A549 (cell line): ENCODE measurements at regions not wholly inside any gene's neighbourhood (a gene's known extent, or its start where the extent isn't known, plus 50 kb on each side); places are given as distances from the start of the nearest gene placed in this dataset.
A peak's percentile ranks its signal among the peaks of the same experiment; 100 is the strongest.

Experiments used
- ATAC-seq, 2 experiments: fragments of 200-7000 bp in 1 of 2; fragments of >200 bp in 1 of 2; cut with Nextera tagmentation in 1 of 2; cut with Tn5 transposase in 1 of 2; 3 replicates each; pipeline versions ENCODE4 v1.8.0 to v1.9.1; 2018 to 2020; ENCODE audit warnings: mild to moderate bottlenecking in 1 of 2, moderate library complexity in 1 of 2
- CTCF ChIA-PET: fragments of 300-600 bp; sonication (Branson Sonifier 250); formaldehyde crosslinking; extraction: SDS; loops from one replicate; lab custom pipeline; 2021; ENCODE audit warnings: antibody characterized with exemption, inconsistent platforms; lab: Yijun Ruan, JAX
- POLR2A ChIA-PET: fragments of 350-600 bp; formaldehyde crosslinking; extraction: SDS; loops from one replicate; lab custom pipeline; 2021; ENCODE audit warnings: antibody characterized with exemption, inconsistent platforms; lab: Yijun Ruan, JAX
- DNase-seq, 2 experiments: peaks; one replicate each; pipeline versions ENCODE4 v3.0.0 to v3.0.0-alpha.2; 2011 to 2016; ENCODE audit warnings: low read depth in 1 of 2, low spot score in 1 of 2
- FAIRE-seq: peaks from 2 replicates; lab custom pipeline; 2011; peaks lifted over from hg19 to GRCh38; lab: Jason Lieb, UNC
- H3K27ac ChIP-seq, 2 experiments: fragments of >200 bp; sonication (Bioruptor Twin); formaldehyde crosslinking; 3 replicates each; pipeline ENCODE4 v1.5.1; 2016 to 2017
- H3K4me1 ChIP-seq: fragments of >200 bp; sonication (Bioruptor Twin); formaldehyde crosslinking; 3 replicates; pipeline ENCODE4 v1.6.1; 2016
- H3K4me2 ChIP-seq: fragments of >200 bp; sonication (Bioruptor Twin); formaldehyde crosslinking; 3 replicates; pipeline ENCODE4 v1.6.1; 2016
- H3K4me3 ChIP-seq: fragments of >200 bp; sonication (Bioruptor Twin); formaldehyde crosslinking; 3 replicates; pipeline ENCODE4 v1.5.1; 2016
- H3K9me3 ChIP-seq: fragments of >200 bp; sonication (Bioruptor Twin); formaldehyde crosslinking; 3 replicates; pipeline ENCODE4 v1.6.1; 2016
- BHLHE40 ChIP-seq: IDR thresholded peaks from 2 replicates; pipeline ENCODE4 v1.6.1; 2012; ENCODE audit warnings: low read depth, low read length, inconsistent platforms
- CBX2 ChIP-seq: fragments of 200-600 bp; sonication (generic); IDR thresholded peaks from 2 replicates; pipeline ENCODE4 v1.6.1; 2016; ENCODE audit warnings: low read depth, mild to moderate bottlenecking, borderline replicate concordance
- CBX8 ChIP-seq: fragments of 200-600 bp; sonication (generic); IDR thresholded peaks from 2 replicates; pipeline ENCODE4 v1.6.1; 2016
- CHD2 ChIP-seq: fragments of 150-350 bp; IDR thresholded peaks from 2 replicates; pipeline ENCODE4 v1.6.1; 2014; ENCODE audit warnings: low read length; ENCODE audit not compliant: partially characterized antibody
- ESRRA ChIP-seq: fragments of 150-350 bp; IDR thresholded peaks from 2 replicates; pipeline ENCODE4 v1.6.1; 2014; ENCODE audit warnings: mild to moderate bottlenecking, low read length, borderline replicate concordance
- FOSB ChIP-seq: fragments of 250-450 bp; sonication (Bioruptor Pico); IDR thresholded peaks from 2 replicates; pipeline ENCODE4 v1.5.0; 2020; ENCODE audit warnings: mild to moderate bottlenecking, moderate library complexity
- FOXS1 ChIP-seq: fragments of 250-450 bp; sonication (Bioruptor Pico); IDR thresholded peaks from 2 replicates; pipeline ENCODE4 v1.5.0; 2020; ENCODE audit warnings: mild to moderate bottlenecking, moderate library complexity
- GATA3 ChIP-seq: IDR thresholded peaks from 2 replicates; pipeline ENCODE4 v1.6.1; 2012; ENCODE audit warnings: borderline replicate concordance
- HDAC2 ChIP-seq: fragments of 200-600 bp; sonication (generic); IDR thresholded peaks from 2 replicates; pipeline ENCODE4 v1.6.1; 2016
- HEYL ChIP-seq: fragments of 250-450 bp; sonication (Bioruptor Pico); IDR thresholded peaks from 2 replicates; pipeline ENCODE4 v1.8.0; 2021; ENCODE audit warnings: mild to moderate bottlenecking, moderate library complexity
- HOXB5 ChIP-seq: fragments of 250-450 bp; sonication (Bioruptor Pico); IDR thresholded peaks from 2 replicates; pipeline ENCODE4 v1.5.0; 2020; ENCODE audit warnings: mild to moderate bottlenecking, moderate library complexity
- JUNB ChIP-seq: fragments of >200 bp; sonication (Bioruptor Twin); formaldehyde crosslinking; IDR thresholded peaks from 2 replicates; pipeline ENCODE4 v1.6.1; 2016
- KDM1A ChIP-seq: fragments of 200-600 bp; sonication (generic); IDR thresholded peaks from 2 replicates; pipeline ENCODE4 v1.6.1; 2016; ENCODE audit warnings: low read depth, mild to moderate bottlenecking
- MAFK ChIP-seq: fragments of 450-650 bp; IDR thresholded peaks from 2 replicates; pipeline ENCODE4 v1.6.1; 2014; ENCODE audit not compliant: partially characterized antibody
- MAX ChIP-seq: IDR thresholded peaks from 2 replicates; pipeline ENCODE4 v1.6.1; 2012
- NFE2L2 ChIP-seq: fragments of 150-350 bp; conservative IDR thresholded peaks from 2 replicates; pipeline ENCODE4 v1.6.1; 2014; ENCODE audit warnings: low read length
- NPAS2 ChIP-seq: fragments of 250-450 bp; sonication (Bioruptor Pico); IDR thresholded peaks from 2 replicates; pipeline ENCODE4 v1.8.0; 2022; ENCODE audit warnings: mild to moderate bottlenecking, moderate library complexity, borderline replicate concordance
- NR3C1 ChIP-seq: fragments of >200 bp; sonication (Bioruptor Twin); formaldehyde crosslinking; IDR thresholded peaks from 3 replicates; pipeline ENCODE4 v1.6.1; 2017
- PHF8 ChIP-seq: fragments of 200-600 bp; sonication (generic); IDR thresholded peaks from 2 replicates; pipeline ENCODE4 v1.6.1; 2016; ENCODE audit warnings: low read depth, mild to moderate bottlenecking, antibody characterized with exemption, moderate library complexity, borderline replicate concordance
- POLR2AphosphoS2 ChIP-seq: conservative IDR thresholded peaks from 2 replicates; pipeline ENCODE4 v1.6.1; 2012; ENCODE audit warnings: low read length, improper control_type of control experiment, inconsistent platforms
- SREBF2 ChIP-seq: fragments of 450-650 bp; IDR thresholded peaks from 2 replicates; pipeline ENCODE4 v1.6.1; 2014; ENCODE audit warnings: mild to moderate bottlenecking, moderate library complexity
- TFCP2L1 ChIP-seq: fragments of 250-450 bp; sonication (Bioruptor Pico); IDR thresholded peaks from 2 replicates; pipeline ENCODE4 v1.5.0; 2021; ENCODE audit warnings: mild to moderate bottlenecking
- ZC3H11A ChIP-seq: fragments of 450-650 bp; IDR thresholded peaks from 2 replicates; pipeline ENCODE4 v1.6.1; 2014; ENCODE audit warnings: antibody characterized with exemption, mild to moderate bottlenecking
- ZNF302 ChIP-seq: fragments of 250-450 bp; sonication (Bioruptor Pico); IDR thresholded peaks from 2 replicates; pipeline ENCODE4 v1.9.0; 2021; ENCODE audit warnings: inconsistent platforms, mild to moderate bottlenecking, moderate library complexity
- WGBS: methylation state at CpG from one replicate; pipeline ENCODE4 v1.1.6; 2017; ENCODE audit errors: missing lambda C conversion rate; 5-methylcytosine and 5-hydroxymethylcytosine counted together
- TF ChIP-seq, protein P1 (sequence below): fragments of >200 bp; sonication (Bioruptor Twin); formaldehyde crosslinking; IDR thresholded peaks from 3 replicates; pipeline ENCODE4 v1.6.1; 2016
- TF ChIP-seq, protein P2 (sequence below): fragments of 200-600 bp; sonication (generic); IDR thresholded peaks from 2 replicates; pipeline ENCODE4 v1.6.1; 2016; ENCODE audit warnings: antibody characterized with exemption, mild to moderate bottlenecking, moderate library complexity
- TF ChIP-seq, protein P3 (sequence below): fragments of 250-450 bp; sonication (Bioruptor Pico); IDR thresholded peaks from 2 replicates; pipeline ENCODE4 v1.5.0; 2020; ENCODE audit warnings: low read depth, mild to moderate bottlenecking, moderate library complexity
- TF ChIP-seq, protein P4 (sequence below): fragments of 450-650 bp; IDR thresholded peaks from 2 replicates; pipeline ENCODE4 v1.6.1; 2014; ENCODE audit warnings: antibody characterized with exemption

GRCh38 chr14:101489092-101489760 is 72.1 kb upstream of the DIO3 start:
- no peak overlapping the region for H3K4me3 ChIP-seq
- no peak for FAIRE-seq
- 77% methylated on average over 9 of the region's 9 CpGs for WGBS

DNA sequence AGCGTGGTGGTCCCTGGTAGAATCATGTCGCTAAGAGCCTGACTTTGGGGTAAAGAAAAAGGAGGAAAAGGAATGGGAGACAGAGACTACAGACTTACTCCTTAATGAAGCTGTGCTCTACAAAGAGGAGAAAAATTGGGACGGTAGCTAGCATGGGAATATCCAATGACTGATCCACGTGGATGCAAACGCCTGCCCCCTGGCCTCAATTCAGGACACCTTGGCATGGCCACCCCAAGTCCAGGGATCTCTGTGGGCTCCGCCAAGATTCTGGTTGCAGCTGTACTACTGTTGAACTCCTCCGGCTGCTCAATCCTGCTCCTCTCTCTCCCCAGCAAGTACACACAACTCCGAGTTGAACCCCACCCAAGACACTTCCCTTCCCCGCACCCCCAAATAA is 70.5 kb upstream of the DIO3 start:
- ChIA-PET CTCF (interaction anchor here (0.7 kb wide), 1 partner anchor 138 kb away, joined by 3 read pairs; no protein-coding TSS in a partner anchor), POLR2A (no interaction called here)
- Histone ChIP-seq H3K27ac (peak overlapping the region in 1 of 2 experiments; percentile 48; a peak in 2 of 6 replicates), H3K4me1 (peaks cover 6% of the 10 kb centered on the region), H3K4me2 (no peak overlapping the region), H3K4me3 (no peak overlapping the region), H3K9me3 (peaks cover 21% of the 10 kb centered on the region)
- FAIRE-seq (no peak), ATAC-seq (no peak), DNase-seq (no peak)
- no peak for TF ChIP-seq BHLHE40
- TF ChIP-seq HOXB5 (CRISPR knock-in tag) = no peak
- no peak for TF ChIP-seq NR3C1
- TF ChIP-seq FOXS1 (CRISPR knock-in tag) = no peak
- TF ChIP-seq, protein P1, sequence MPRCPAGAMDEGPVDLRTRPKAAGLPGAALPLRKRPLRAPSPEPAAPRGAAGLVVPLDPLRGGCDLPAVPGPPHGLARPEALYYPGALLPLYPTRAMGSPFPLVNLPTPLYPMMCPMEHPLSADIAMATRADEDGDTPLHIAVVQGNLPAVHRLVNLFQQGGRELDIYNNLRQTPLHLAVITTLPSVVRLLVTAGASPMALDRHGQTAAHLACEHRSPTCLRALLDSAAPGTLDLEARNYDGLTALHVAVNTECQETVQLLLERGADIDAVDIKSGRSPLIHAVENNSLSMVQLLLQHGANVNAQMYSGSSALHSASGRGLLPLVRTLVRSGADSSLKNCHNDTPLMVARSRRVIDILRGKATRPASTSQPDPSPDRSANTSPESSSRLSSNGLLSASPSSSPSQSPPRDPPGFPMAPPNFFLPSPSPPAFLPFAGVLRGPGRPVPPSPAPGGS = no peak
- no peak for TF ChIP-seq HDAC2
- TF ChIP-seq, protein P2, sequence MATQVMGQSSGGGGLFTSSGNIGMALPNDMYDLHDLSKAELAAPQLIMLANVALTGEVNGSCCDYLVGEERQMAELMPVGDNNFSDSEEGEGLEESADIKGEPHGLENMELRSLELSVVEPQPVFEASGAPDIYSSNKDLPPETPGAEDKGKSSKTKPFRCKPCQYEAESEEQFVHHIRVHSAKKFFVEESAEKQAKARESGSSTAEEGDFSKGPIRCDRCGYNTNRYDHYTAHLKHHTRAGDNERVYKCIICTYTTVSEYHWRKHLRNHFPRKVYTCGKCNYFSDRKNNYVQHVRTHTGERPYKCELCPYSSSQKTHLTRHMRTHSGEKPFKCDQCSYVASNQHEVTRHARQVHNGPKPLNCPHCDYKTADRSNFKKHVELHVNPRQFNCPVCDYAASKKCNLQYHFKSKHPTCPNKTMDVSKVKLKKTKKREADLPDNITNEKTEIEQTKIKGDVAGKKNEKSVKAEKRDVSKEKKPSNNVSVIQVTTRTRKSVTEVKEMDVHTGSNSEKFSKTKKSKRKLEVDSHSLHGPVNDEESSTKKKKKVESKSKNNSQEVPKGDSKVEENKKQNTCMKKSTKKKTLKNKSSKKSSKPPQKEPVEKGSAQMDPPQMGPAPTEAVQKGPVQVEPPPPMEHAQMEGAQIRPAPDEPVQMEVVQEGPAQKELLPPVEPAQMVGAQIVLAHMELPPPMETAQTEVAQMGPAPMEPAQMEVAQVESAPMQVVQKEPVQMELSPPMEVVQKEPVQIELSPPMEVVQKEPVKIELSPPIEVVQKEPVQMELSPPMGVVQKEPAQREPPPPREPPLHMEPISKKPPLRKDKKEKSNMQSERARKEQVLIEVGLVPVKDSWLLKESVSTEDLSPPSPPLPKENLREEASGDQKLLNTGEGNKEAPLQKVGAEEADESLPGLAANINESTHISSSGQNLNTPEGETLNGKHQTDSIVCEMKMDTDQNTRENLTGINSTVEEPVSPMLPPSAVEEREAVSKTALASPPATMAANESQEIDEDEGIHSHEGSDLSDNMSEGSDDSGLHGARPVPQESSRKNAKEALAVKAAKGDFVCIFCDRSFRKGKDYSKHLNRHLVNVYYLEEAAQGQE = no peak
- TF ChIP-seq ZC3H11A = no peak
- no peak for TF ChIP-seq SREBF2
- no peak for TF ChIP-seq NPAS2 (CRISPR knock-in tag)
- no peak for TF ChIP-seq KDM1A
- no peak for TF ChIP-seq MAX
- TF ChIP-seq ZNF302 (CRISPR knock-in tag) = no peak
- TF ChIP-seq MAFK = no peak
- TF ChIP-seq TFCP2L1 (CRISPR knock-in tag) = no peak
- TF ChIP-seq POLR2AphosphoS2 = no peak
- TF ChIP-seq ESRRA = no peak
- TF ChIP-seq, protein P3, sequence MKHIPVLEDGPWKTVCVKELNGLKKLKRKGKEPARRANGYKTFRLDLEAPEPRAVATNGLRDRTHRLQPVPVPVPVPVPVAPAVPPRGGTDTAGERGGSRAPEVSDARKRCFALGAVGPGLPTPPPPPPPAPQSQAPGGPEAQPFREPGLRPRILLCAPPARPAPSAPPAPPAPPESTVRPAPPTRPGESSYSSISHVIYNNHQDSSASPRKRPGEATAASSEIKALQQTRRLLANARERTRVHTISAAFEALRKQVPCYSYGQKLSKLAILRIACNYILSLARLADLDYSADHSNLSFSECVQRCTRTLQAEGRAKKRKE = no peak
- TF ChIP-seq JUNB = no peak
- no peak for TF ChIP-seq PHF8
- WGBS = 87% methylated on average over 9 of the region's 9 CpGs

More at GRCh38 chr14:101489092-101489760, 72.1 kb upstream of the DIO3 start:
- Histone ChIP-seq H3K4me1 (peaks cover 5% of the 10 kb centered on the region; the same call in 2 of the 3 replicates), H3K4me2 (no peak overlapping the region), H3K9me3 (peaks cover 24% of the 10 kb centered on the region), H3K27ac (no peak overlapping the region)
- DNase-seq = no peak
- ATAC-seq = no peak
- CTCF ChIA-PET = interaction anchor here (1.1 kb wide), 1 partner anchor 12 kb away, joined by 4 read pairs; no protein-coding TSS in a partner anchor
- TF ChIP-seq, protein P4, sequence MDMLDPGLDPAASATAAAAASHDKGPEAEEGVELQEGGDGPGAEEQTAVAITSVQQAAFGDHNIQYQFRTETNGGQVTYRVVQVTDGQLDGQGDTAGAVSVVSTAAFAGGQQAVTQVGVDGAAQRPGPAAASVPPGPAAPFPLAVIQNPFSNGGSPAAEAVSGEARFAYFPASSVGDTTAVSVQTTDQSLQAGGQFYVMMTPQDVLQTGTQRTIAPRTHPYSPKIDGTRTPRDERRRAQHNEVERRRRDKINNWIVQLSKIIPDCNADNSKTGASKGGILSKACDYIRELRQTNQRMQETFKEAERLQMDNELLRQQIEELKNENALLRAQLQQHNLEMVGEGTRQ = no peak
- TF ChIP-seq NFE2L2 = no peak
- no peak for TF ChIP-seq FOSB (CRISPR knock-in tag)
- no peak for TF ChIP-seq CBX8
- TF ChIP-seq ZC3H11A = no peak
- TF ChIP-seq GATA3 = no peak
- TF ChIP-seq CBX2 = no peak
- TF ChIP-seq, protein P3 = no peak
- TF ChIP-seq KDM1A = no peak
- TF ChIP-seq HEYL = no peak
- TF ChIP-seq CHD2 = no peak
- POLR2A ChIA-PET = no interaction called here
